ENCODE measurements at regions not wholly inside any gene's neighbourhood (a gene's known extent, or its start where the extent isn't known, plus 50 kb on each side); places are given as distances from the start of the nearest gene placed in this dataset.
"Not testable (repeated sequence)": the region's sequence is repeated elsewhere in the genome, so short reads cannot be mapped to it uniquely, and the experiment has no call there.

- no peaks in the 10 kb centered on the region for H3K27me3 Mint-ChIP-seq
- H3K4me3 Mint-ChIP-seq = peak overlapping the region in 1 of 4 donors; percentile 38
These were observed 55.1 kb upstream of the F9 start for GRCh38 chrX:139475432-139475831.

DNA sequence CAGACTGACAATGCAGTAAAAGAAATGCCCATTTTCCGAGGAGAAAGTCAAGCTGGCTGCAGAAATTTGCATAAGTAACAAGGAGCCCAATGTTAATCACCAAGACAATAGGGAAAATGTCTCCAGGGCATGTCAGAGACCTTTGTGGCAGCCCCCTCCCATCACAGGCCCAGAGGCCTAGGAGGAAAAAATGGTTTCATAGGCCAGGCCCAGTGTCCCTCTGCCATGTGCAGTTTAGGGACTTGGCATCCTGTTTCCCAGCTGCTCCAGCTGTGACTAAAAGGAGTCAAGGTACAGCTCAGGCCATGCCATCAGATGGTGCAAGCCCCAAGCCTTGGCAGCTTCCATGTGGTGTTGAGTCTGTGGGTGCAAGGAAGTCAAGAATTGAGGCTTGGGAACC is 68.6 kb upstream of the F9 start:
- not testable (repeated sequence) for ATAC-seq (ENCODE audit: low read depth in 2 of 2); H3K9me3 ChIP-seq (ENCODE audit: control insufficient read depth in 2 of 2, low read length in 2 of 2); H3K27ac Mint-ChIP-seq; H3K4me1 ChIP-seq (ENCODE audit: control insufficient read depth, insufficient read depth, low read length, poor library complexity, severe bottlenecking); H3K27me3 ChIP-seq (ENCODE audit: control insufficient read depth, insufficient read depth, low read length); H3K4me3 ChIP-seq (ENCODE audit: low read depth, low read length); H3K27ac ChIP-seq (ENCODE audit: insufficient read depth, low read length, poor library complexity, severe bottlenecking); H3K36me3 ChIP-seq (ENCODE audit: control insufficient read depth, insufficient read depth, low read length); H3K27me3 Mint-ChIP-seq; H3K36me3 Mint-ChIP-seq; H3K4me1 Mint-ChIP-seq; H3K9me3 Mint-ChIP-seq; H3K4me3 Mint-ChIP-seq; DNase-seq

More at GRCh38 chrX:139475432-139475831, 55.1 kb upstream of the F9 start:
- Histone ChIP-seq H3K9me3 (ENCODE audit: control insufficient read depth in 2 of 2, low read length in 2 of 2) (no peaks in the 10 kb centered on the region), H3K4me3 (ENCODE audit: low read depth, low read length) (no peak overlapping the region), H3K27ac (ENCODE audit: insufficient read depth, low read length, poor library complexity, severe bottlenecking) (no peak overlapping the region), H3K36me3 (ENCODE audit: control insufficient read depth, insufficient read depth, low read length) (no peaks in the 10 kb centered on the region), H3K27me3 (ENCODE audit: control insufficient read depth, insufficient read depth, low read length) (no peaks in the 10 kb centered on the region), H3K4me1 (ENCODE audit: control insufficient read depth, insufficient read depth, low read length, poor library complexity, severe bottlenecking) (no peaks in the 10 kb centered on the region)
- DNase-seq = no peak
- no peaks in the 10 kb centered on the region for H3K9me3 Mint-ChIP-seq
- H3K36me3 Mint-ChIP-seq = no peaks in the 10 kb centered on the region
- no peak overlapping the region for H3K27ac Mint-ChIP-seq
- ATAC-seq (ENCODE audit: low read depth in 2 of 2) = no peak
- no peaks in the 10 kb centered on the region for H3K4me1 Mint-ChIP-seq

- Histone ChIP-seq H3K4me3 (ENCODE audit: low read depth, low read length) (no peak overlapping the region), H3K9me3 (ENCODE audit: control insufficient read depth in 2 of 2, low read length in 2 of 2) (no peaks in the 10 kb centered on the region), H3K27me3 (ENCODE audit: control insufficient read depth, insufficient read depth, low read length) (no peaks in the 10 kb centered on the region), H3K4me1 (ENCODE audit: control insufficient read depth, insufficient read depth, low read length, poor library complexity, severe bottlenecking) (no peaks in the 10 kb centered on the region), H3K36me3 (ENCODE audit: control insufficient read depth, insufficient read depth, low read length) (no peaks in the 10 kb centered on the region), H3K27ac (ENCODE audit: insufficient read depth, low read length, poor library complexity, severe bottlenecking) (no peak overlapping the region)
- no peaks in the 10 kb centered on the region for H3K4me1 Mint-ChIP-seq
- no peak overlapping the region for H3K4me3 Mint-ChIP-seq
- DNase-seq (no peak), ATAC-seq (ENCODE audit: low read depth in 2 of 2) (no peak)
- no peaks in the 10 kb centered on the region for H3K27me3 Mint-ChIP-seq
- no peaks in the 10 kb centered on the region for H3K36me3 Mint-ChIP-seq
- no peaks in the 10 kb centered on the region for H3K9me3 Mint-ChIP-seq
- H3K27ac Mint-ChIP-seq = no peak overlapping the region
These were observed 75.8 kb upstream of the F9 start for GRCh38 chrX:139454743-139455142.

GRCh38 chrX:139448996-139449395 is 81.5 kb upstream of the F9 start:
- no peak overlapping the region for H3K27ac Mint-ChIP-seq
- Histone ChIP-seq H3K9me3 (ENCODE audit: control insufficient read depth in 2 of 2, low read length in 2 of 2) (no peaks in the 10 kb centered on the region), H3K4me1 (ENCODE audit: control insufficient read depth, insufficient read depth, low read length, poor library complexity, severe bottlenecking) (no peaks in the 10 kb centered on the region), H3K36me3 (ENCODE audit: control insufficient read depth, insufficient read depth, low read length) (no peaks in the 10 kb centered on the region), H3K27ac (ENCODE audit: insufficient read depth, low read length, poor library complexity, severe bottlenecking) (no peak overlapping the region), H3K27me3 (ENCODE audit: control insufficient read depth, insufficient read depth, low read length) (no peaks in the 10 kb centered on the region), H3K4me3 (ENCODE audit: low read depth, low read length) (no peak overlapping the region)
- no peaks in the 10 kb centered on the region for H3K36me3 Mint-ChIP-seq
- no peaks in the 10 kb centered on the region for H3K4me1 Mint-ChIP-seq
- no peak for DNase-seq
- H3K9me3 Mint-ChIP-seq = peaks cover 0 to 5% (median 0%) of the 10 kb centered on the region in 7 donors
- H3K27me3 Mint-ChIP-seq = no peaks in the 10 kb centered on the region
- no peak overlapping the region for H3K4me3 Mint-ChIP-seq
- no peak for ATAC-seq (ENCODE audit: low read depth in 2 of 2)

DNA sequence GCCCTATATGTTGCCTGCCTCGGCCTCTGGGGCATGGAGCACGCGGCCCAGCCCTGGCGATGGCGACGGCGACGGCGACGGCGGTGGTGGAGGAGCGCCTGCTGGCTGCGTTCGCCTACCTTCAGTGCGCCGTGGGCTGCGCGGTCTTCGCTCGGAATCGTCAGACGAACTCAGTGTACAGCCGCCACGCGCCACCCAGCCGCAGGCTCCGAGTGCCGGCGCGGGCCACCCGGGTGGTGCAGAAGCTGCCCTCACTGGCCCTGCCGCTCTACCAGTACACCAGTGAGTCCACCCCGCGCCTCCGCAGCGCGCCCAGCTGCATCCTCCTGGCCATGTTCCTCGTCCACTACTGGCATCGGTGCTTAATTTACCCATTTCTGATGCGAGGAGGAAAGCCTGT is 83.7 kb upstream of the F9 start:
- Histone ChIP-seq H3K4me1 (ENCODE audit: control insufficient read depth, insufficient read depth, low read length, poor library complexity, severe bottlenecking) (no peaks in the 10 kb centered on the region), H3K36me3 (ENCODE audit: control insufficient read depth, insufficient read depth, low read length) (no peaks in the 10 kb centered on the region), H3K9me3 (ENCODE audit: control insufficient read depth in 2 of 2, low read length in 2 of 2) (no peaks in the 10 kb centered on the region), H3K4me3 (ENCODE audit: low read depth, low read length) (no peak overlapping the region), H3K27ac (ENCODE audit: insufficient read depth, low read length, poor library complexity, severe bottlenecking) (no peak overlapping the region), H3K27me3 (ENCODE audit: control insufficient read depth, insufficient read depth, low read length) (no peaks in the 10 kb centered on the region)
- Mint-ChIP-seq H3K9me3 (peaks cover 0 to 6% (median 0%) of the 10 kb centered on the region in 7 donors), H3K27ac (no peak overlapping the region), H3K4me3 (no peak overlapping the region), H3K27me3 (no peaks in the 10 kb centered on the region), H3K4me1 (no peaks in the 10 kb centered on the region), H3K36me3 (no peaks in the 10 kb centered on the region)
- ATAC-seq (ENCODE audit: low read depth in 2 of 2) (no peak), DNase-seq (no peak)

GRCh38 chrX:139429913-139430312 is 100.6 kb upstream of the F9 start:
- H3K4me1 ChIP-seq (ENCODE audit: control insufficient read depth, insufficient read depth, low read length, poor library complexity, severe bottlenecking) = no peaks in the 10 kb centered on the region
- H3K4me3 Mint-ChIP-seq = no peak overlapping the region
- ATAC-seq (ENCODE audit: low read depth in 2 of 2) (no peak), DNase-seq (no peak)
- peaks cover 0 to 1% (median 0%) of the 10 kb centered on the region in 7 donors for H3K9me3 Mint-ChIP-seq
- H3K27me3 ChIP-seq (ENCODE audit: control insufficient read depth, insufficient read depth, low read length) = no peaks in the 10 kb centered on the region
- no peak overlapping the region for H3K27ac Mint-ChIP-seq
- H3K36me3 ChIP-seq (ENCODE audit: control insufficient read depth, insufficient read depth, low read length) = no peaks in the 10 kb centered on the region
- H3K27me3 Mint-ChIP-seq = no peaks in the 10 kb centered on the region
- H3K27ac ChIP-seq (ENCODE audit: insufficient read depth, low read length, poor library complexity, severe bottlenecking) = no peak overlapping the region
- H3K4me3 ChIP-seq (ENCODE audit: low read depth, low read length) = no peak overlapping the region
- H3K36me3 Mint-ChIP-seq = no peaks in the 10 kb centered on the region
- no peaks in the 10 kb centered on the region for H3K9me3 ChIP-seq (ENCODE audit: control insufficient read depth in 2 of 2, low read length in 2 of 2)
- no peaks in the 10 kb centered on the region for H3K4me1 Mint-ChIP-seq

DNA sequence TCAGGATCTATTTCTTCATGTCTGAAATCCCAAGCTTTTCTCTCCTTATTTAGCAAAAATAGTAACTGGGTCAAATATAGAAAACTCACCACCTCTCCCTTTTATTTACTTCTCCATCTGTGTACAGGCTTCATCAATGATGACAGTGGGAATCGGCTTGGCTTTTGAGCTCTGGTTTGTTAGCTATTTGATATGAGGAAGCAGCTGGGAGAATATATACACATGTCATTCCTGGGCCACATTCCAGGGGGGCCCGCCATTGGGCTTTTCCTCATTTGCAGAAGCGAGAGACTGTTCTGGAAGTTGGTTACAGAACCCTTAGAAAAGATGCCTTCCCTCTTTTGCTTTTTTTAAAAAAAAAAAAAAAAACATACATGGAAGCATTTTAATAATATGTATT is 107.4 kb upstream of the F9 start:
- Histone ChIP-seq H3K4me3 (ENCODE audit: low read depth, low read length) (no peak overlapping the region), H3K9me3 (ENCODE audit: control insufficient read depth in 2 of 2, low read length in 2 of 2) (no peaks in the 10 kb centered on the region), H3K27me3 (ENCODE audit: control insufficient read depth, insufficient read depth, low read length) (no peaks in the 10 kb centered on the region), H3K4me1 (ENCODE audit: control insufficient read depth, insufficient read depth, low read length, poor library complexity, severe bottlenecking) (no peaks in the 10 kb centered on the region), H3K27ac (ENCODE audit: insufficient read depth, low read length, poor library complexity, severe bottlenecking) (no peak overlapping the region), H3K36me3 (ENCODE audit: control insufficient read depth, insufficient read depth, low read length) (no peaks in the 10 kb centered on the region)
- Mint-ChIP-seq H3K36me3 (no peaks in the 10 kb centered on the region), H3K4me1 (no peaks in the 10 kb centered on the region), H3K9me3 (peaks cover 0 to 2% (median 0%) of the 10 kb centered on the region in 7 donors), H3K27ac (no peak overlapping the region), H3K27me3 (no peaks in the 10 kb centered on the region), H3K4me3 (no peak overlapping the region)
- no peak for DNase-seq
- ATAC-seq (ENCODE audit: low read depth in 2 of 2) = no peak

- H3K36me3 ChIP-seq (ENCODE audit: control insufficient read depth, insufficient read depth, low read length); H3K27ac ChIP-seq (ENCODE audit: insufficient read depth, low read length, poor library complexity, severe bottlenecking); H3K4me3 ChIP-seq (ENCODE audit: low read depth, low read length); H3K4me3 Mint-ChIP-seq; H3K4me1 ChIP-seq (ENCODE audit: control insufficient read depth, insufficient read depth, low read length, poor library complexity, severe bottlenecking); ATAC-seq (ENCODE audit: low read depth in 2 of 2); H3K27me3 ChIP-seq (ENCODE audit: control insufficient read depth, insufficient read depth, low read length); H3K36me3 Mint-ChIP-seq; DNase-seq; H3K9me3 ChIP-seq (ENCODE audit: control insufficient read depth in 2 of 2, low read length in 2 of 2); H3K9me3 Mint-ChIP-seq; H3K27me3 Mint-ChIP-seq; H3K4me1 Mint-ChIP-seq; H3K27ac Mint-ChIP-seq: not testable (repeated sequence)
These were observed 132.3 kb upstream of the F9 start for GRCh38 chrX:139398258-139398657.

Data from CD4-positive, CD25-positive, alpha-beta regulatory T cell (primary cell).